CD4-positive, alpha-beta memory T cell (primary cell): ENCODE measurements at regions not wholly inside any gene's neighbourhood (a gene's known extent, or its start where the extent isn't known, plus 50 kb on each side); places are given as distances from the start of the nearest gene placed in this dataset.

Experiments
- CTCF ChIA-PET: fragments of 350-600 bp; sonication (Branson Sonifier 250); formaldehyde crosslinking; loops from one replicate; lab custom pipeline; 2021; ENCODE audit warnings: inconsistent platforms; ENCODE audit not compliant: partially characterized antibody; lab: Charles Lee
- POLR2A ChIA-PET: fragments of 350-600 bp; sonication (Branson Sonifier 250); formaldehyde crosslinking; loops from one replicate; lab custom pipeline; 2021; ENCODE audit not compliant: partially characterized antibody; lab: Charles Lee
- DNase-seq, 5 donors: peaks; one replicate each; pipeline versions ENCODE4 v3.0.0 to v3.0.0-alpha.2; 2020 to 2022; ENCODE audit warnings: mixed read lengths in 1 of 5
- H3K27ac ChIP-seq: one replicate; pipeline ENCODE4 v1.7.0; 2013; ENCODE audit warnings: low read depth, low read length
- H3K27me3 ChIP-seq: 2 replicates; pipeline ENCODE4 v1.7.0; 2013; ENCODE audit warnings: mild to moderate bottlenecking, low read length, moderate library complexity; ENCODE audit not compliant: insufficient read depth
- H3K36me3 ChIP-seq: 2 replicates; pipeline ENCODE4 v1.7.0; 2013; ENCODE audit warnings: mild to moderate bottlenecking, low read length, moderate library complexity; ENCODE audit not compliant: insufficient read depth
- H3K4me1 ChIP-seq: 2 replicates; pipeline ENCODE4 v1.7.0; 2013; ENCODE audit warnings: mild to moderate bottlenecking, low read length, moderate library complexity; ENCODE audit not compliant: insufficient read depth
- H3K4me3 ChIP-seq, 2 donors: one replicate each; pipeline ENCODE4 v1.7.0; 2013; ENCODE audit warnings: low read length in 2 of 2, mild to moderate bottlenecking in 1 of 2
- H3K9me3 ChIP-seq, 2 donors: one replicate each; pipeline ENCODE4 v1.7.0; 2013; ENCODE audit warnings: low read length in 2 of 2, control low read depth in 1 of 2; ENCODE audit not compliant: control insufficient read depth in 1 of 2
- H3K27ac Mint-ChIP-seq, 7 donors: one replicate each; pipeline ENCODE4 v1.8.0; 2020 to 2021; ENCODE audit warnings: mixed read lengths in 7 of 7, mild to moderate bottlenecking in 6 of 7, inconsistent platforms in 3 of 7, moderate library complexity in 3 of 7
- H3K27me3 Mint-ChIP-seq, 2 donors: one replicate each; pipeline ENCODE4 v1.8.0; 2020 to 2021; ENCODE audit warnings: mixed read lengths in 2 of 2
- H3K36me3 Mint-ChIP-seq, 2 donors: one replicate each; pipeline ENCODE4 v1.8.0; 2020 to 2021; ENCODE audit warnings: mixed read lengths in 2 of 2, inconsistent platforms in 1 of 2, mild to moderate bottlenecking in 1 of 2
- H3K4me1 Mint-ChIP-seq, 4 donors: one replicate each; pipeline ENCODE4 v1.8.0; 2020 to 2021; ENCODE audit warnings: mixed read lengths in 4 of 4, mild to moderate bottlenecking in 1 of 4
- H3K4me3 Mint-ChIP-seq, 8 donors: one replicate each; pipeline ENCODE4 v1.8.0; 2020 to 2021; ENCODE audit warnings: mixed read lengths in 8 of 8, mild to moderate bottlenecking in 7 of 8, moderate library complexity in 6 of 8, inconsistent platforms in 3 of 8
- H3K9me3 Mint-ChIP-seq, 8 donors: one replicate each; pipeline ENCODE4 v1.8.0; 2020 to 2021; ENCODE audit warnings: mixed read lengths in 8 of 8, mild to moderate bottlenecking in 5 of 8, inconsistent platforms in 3 of 8, moderate library complexity in 1 of 8
- intact Hi-C: fragments of 100-400 bp; cut with micrococcal nuclease; formaldehyde crosslinking; loops from one replicate; pipeline ENCODE4 v1.15.1; 2023

DNA sequence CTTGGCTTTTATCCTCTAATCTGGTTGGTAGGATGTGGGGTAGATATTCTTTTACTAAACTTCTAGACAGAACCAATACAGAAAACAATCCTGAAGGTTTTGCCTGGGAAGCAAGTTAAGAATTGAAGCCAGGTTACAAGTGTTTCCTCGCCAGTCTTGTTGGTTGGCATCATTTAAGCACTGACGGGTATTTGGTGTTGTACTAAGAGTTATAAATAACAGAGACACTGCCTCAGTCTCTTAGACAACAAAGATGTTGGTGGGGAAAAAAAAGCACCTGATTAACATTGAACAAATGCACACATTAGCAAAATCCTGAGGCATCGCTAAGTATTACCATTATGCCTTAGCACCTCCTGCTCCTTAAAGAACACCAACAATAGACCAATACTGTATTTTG, 272.2 kb downstream of the BRINP2 start:
- intact Hi-C loops = no loop called here
- no peak overlapping the region for H3K4me3 Mint-ChIP-seq

DNA sequence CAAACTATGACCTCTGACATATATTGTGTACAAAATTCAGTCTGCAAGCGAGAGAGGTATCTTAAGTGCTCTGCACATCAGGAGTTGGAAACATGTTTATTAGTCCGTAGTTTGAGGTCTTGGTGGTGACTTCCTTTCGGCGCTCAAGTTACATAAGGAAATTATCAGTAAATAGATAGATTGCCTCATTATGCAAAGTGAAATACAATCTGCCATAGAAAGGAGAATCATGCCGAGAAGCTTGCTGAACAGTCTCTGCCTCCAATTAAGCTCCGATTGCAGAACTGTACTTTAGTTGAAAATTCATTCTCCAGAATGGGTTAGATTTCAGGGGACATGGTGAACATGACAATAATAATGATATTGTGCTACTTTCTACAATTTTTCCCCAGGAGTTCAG, 271.8 kb downstream of the BRINP2 start:
- H3K27ac ChIP-seq = no peak overlapping the region
- intact Hi-C loops = no loop called here
- ChIA-PET CTCF (no interaction called here), POLR2A (no interaction called here)
- no peak overlapping the region for H3K4me3 ChIP-seq
- DNase-seq = no peak
- H3K4me1 ChIP-seq = no peaks in the 10 kb centered on the region
- Mint-ChIP-seq H3K9me3 (peaks cover 0 to 7% (median 2%) of the 10 kb centered on the region in 8 donors), H3K4me3 (no peak overlapping the region), H3K4me1 (no peaks in the 10 kb centered on the region), H3K27me3 (no peaks in the 10 kb centered on the region), H3K27ac (no peak overlapping the region), H3K36me3 (no peaks in the 10 kb centered on the region)
- no peaks in the 10 kb centered on the region for H3K27me3 ChIP-seq
- H3K36me3 ChIP-seq = no peaks in the 10 kb centered on the region
- H3K9me3 ChIP-seq = no peaks in the 10 kb centered on the region

More for the DNA sequence above, 272.2 kb downstream of the BRINP2 start:
- H3K27me3 ChIP-seq = no peaks in the 10 kb centered on the region
- CTCF ChIA-PET = no interaction called here
- H3K27me3 Mint-ChIP-seq = no peaks in the 10 kb centered on the region
- no peak overlapping the region for H3K4me3 ChIP-seq
- DNase-seq = no peak
- H3K27ac Mint-ChIP-seq = no peak overlapping the region
- POLR2A ChIA-PET = no interaction called here
- H3K27ac ChIP-seq = no peak overlapping the region
- H3K9me3 ChIP-seq = no peaks in the 10 kb centered on the region
- H3K36me3 Mint-ChIP-seq = no peaks in the 10 kb centered on the region
- no peaks in the 10 kb centered on the region for H3K4me1 Mint-ChIP-seq
- peaks cover 0 to 7% (median 2%) of the 10 kb centered on the region in 8 donors for H3K9me3 Mint-ChIP-seq
- no peaks in the 10 kb centered on the region for H3K36me3 ChIP-seq
- no peaks in the 10 kb centered on the region for H3K4me1 ChIP-seq

DNA sequence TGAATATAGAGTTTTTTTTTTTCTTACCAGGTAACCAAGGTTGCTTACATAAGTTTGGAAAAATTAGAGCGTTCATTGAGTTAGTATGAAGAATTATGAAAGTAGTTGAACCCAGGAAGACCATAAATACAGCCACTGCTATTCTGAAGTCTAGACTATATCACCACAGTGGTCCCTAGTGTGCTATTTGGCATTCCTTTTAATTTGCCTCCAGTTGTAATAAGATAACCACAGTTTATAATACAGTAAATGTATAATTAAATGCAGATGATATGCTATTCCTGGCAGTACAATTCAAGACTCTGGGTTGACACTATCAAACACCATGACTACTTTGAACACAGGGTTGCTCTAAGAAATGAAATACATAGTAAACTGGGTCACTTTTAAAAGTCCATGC, 270.5 kb downstream of the BRINP2 start:
- DNase-seq = no peak
- intact Hi-C loops = no loop called here
- no peaks in the 10 kb centered on the region for H3K36me3 ChIP-seq
- no peak overlapping the region for H3K4me3 Mint-ChIP-seq
- CTCF ChIA-PET = no interaction called here
- H3K4me3 ChIP-seq = no peak overlapping the region
- no peak overlapping the region for H3K27ac Mint-ChIP-seq
- no peaks in the 10 kb centered on the region for H3K27me3 ChIP-seq
- H3K9me3 ChIP-seq = no peaks in the 10 kb centered on the region
- H3K36me3 Mint-ChIP-seq = no peaks in the 10 kb centered on the region
- H3K4me1 ChIP-seq = no peaks in the 10 kb centered on the region
- peaks cover 0 to 7% (median 3%) of the 10 kb centered on the region in 8 donors for H3K9me3 Mint-ChIP-seq
- H3K27ac ChIP-seq = no peak overlapping the region
- no peaks in the 10 kb centered on the region for H3K27me3 Mint-ChIP-seq
- POLR2A ChIA-PET = no interaction called here
- no peaks in the 10 kb centered on the region for H3K4me1 Mint-ChIP-seq

DNA sequence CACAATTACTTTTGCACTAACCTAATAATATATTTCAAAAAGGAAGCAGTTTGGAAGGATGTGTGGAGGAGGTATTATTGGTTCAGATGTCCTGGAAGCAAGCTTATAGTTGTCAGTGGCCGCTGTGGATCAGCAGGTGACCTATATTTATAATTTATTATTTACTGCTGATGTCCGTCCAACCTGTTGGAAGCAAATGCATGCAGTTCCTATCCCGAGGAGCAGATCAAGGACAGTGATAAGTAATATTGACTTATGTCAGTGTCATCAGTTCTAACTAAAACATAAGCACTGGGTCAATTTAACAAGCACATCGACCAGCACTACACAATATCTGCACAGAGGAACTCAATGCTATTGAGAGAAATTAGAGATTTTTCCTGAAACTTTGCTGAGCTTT, 270.1 kb downstream of the BRINP2 start:
- intact Hi-C loops = no loop called here

DNA sequence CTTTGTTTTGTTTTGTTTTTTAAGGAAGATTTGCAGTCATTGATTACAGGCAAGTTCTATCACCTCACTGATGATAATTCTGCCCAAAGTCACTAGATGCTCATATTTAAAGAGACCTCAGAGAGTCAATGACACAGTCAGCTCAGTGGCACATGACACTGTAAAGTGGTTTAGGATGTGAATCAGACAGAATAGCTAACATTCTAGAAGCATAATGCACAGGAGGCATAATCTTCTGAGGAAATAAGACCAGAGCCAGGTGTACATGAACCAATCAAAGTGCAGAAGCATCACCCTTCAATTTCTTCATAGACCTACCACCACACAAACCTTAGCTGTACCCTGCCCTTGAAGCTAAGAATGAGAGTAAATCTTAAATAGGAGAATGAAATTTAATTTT, 268.5 kb downstream of the BRINP2 start:
- H3K9me3 Mint-ChIP-seq = peaks cover 0 to 10% (median 5%) of the 10 kb centered on the region in 8 donors
- H3K4me1 Mint-ChIP-seq = no peaks in the 10 kb centered on the region
- Histone ChIP-seq H3K9me3 (no peaks in the 10 kb centered on the region), H3K27ac (no peak overlapping the region), H3K27me3 (no peaks in the 10 kb centered on the region), H3K4me1 (no peaks in the 10 kb centered on the region), H3K4me3 (no peak overlapping the region), H3K36me3 (no peaks in the 10 kb centered on the region)
- ChIA-PET CTCF (no interaction called here), POLR2A (no interaction called here)
- H3K4me3 Mint-ChIP-seq = no peak overlapping the region
- no peaks in the 10 kb centered on the region for H3K27me3 Mint-ChIP-seq
- H3K36me3 Mint-ChIP-seq = no peaks in the 10 kb centered on the region
- DNase-seq = no peak
- intact Hi-C loops = no loop called here
- H3K27ac Mint-ChIP-seq = no peak overlapping the region

More for the DNA sequence above, 270.1 kb downstream of the BRINP2 start:
- no peaks in the 10 kb centered on the region for H3K36me3 ChIP-seq
- H3K27ac Mint-ChIP-seq = no peak overlapping the region
- H3K4me3 Mint-ChIP-seq = no peak overlapping the region
- no peak overlapping the region for H3K4me3 ChIP-seq
- POLR2A ChIA-PET = no interaction called here
- H3K27me3 Mint-ChIP-seq = no peaks in the 10 kb centered on the region
- peaks cover 0 to 10% (median 4%) of the 10 kb centered on the region in 8 donors for H3K9me3 Mint-ChIP-seq
- no peaks in the 10 kb centered on the region for H3K27me3 ChIP-seq
- no peaks in the 10 kb centered on the region for H3K9me3 ChIP-seq
- CTCF ChIA-PET = no interaction called here
- DNase-seq = no peak
- no peaks in the 10 kb centered on the region for H3K4me1 ChIP-seq
- no peaks in the 10 kb centered on the region for H3K36me3 Mint-ChIP-seq
- H3K4me1 Mint-ChIP-seq = no peaks in the 10 kb centered on the region
- no peak overlapping the region for H3K27ac ChIP-seq

DNA sequence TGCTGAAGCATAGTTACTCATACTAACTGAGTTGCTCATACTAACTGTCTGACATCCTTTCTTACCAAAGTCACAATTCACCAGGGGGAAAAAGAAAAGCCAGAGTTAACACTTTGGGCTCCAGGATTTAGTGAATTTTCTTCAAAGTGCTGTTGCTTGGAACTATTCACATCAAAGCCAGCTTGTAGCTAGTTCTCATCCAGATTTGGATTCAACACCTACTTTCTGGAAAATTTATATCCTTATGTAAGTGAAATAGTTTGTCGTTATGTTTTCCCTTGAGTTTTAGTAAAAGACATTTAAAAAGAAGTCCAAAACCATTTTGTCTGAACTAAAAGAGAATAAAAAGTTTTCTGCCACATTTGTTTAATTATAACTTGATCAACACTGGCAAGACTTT, 264.6 kb downstream of the BRINP2 start:
- ChIA-PET CTCF (no interaction called here), POLR2A (no interaction called here)
- intact Hi-C loops = no loop called here
- no peaks in the 10 kb centered on the region for H3K9me3 ChIP-seq
- DNase-seq = no peak
- Mint-ChIP-seq H3K4me3 (no peak overlapping the region), H3K4me1 (no peaks in the 10 kb centered on the region), H3K36me3 (no peaks in the 10 kb centered on the region), H3K27ac (no peak overlapping the region), H3K9me3 (peaks cover 0 to 12% (median 5%) of the 10 kb centered on the region in 8 donors), H3K27me3 (no peaks in the 10 kb centered on the region)
- H3K27me3 ChIP-seq = no peaks in the 10 kb centered on the region
- no peaks in the 10 kb centered on the region for H3K4me1 ChIP-seq
- H3K4me3 ChIP-seq = no peak overlapping the region
- H3K27ac ChIP-seq = no peak overlapping the region
- H3K36me3 ChIP-seq = no peaks in the 10 kb centered on the region

DNA sequence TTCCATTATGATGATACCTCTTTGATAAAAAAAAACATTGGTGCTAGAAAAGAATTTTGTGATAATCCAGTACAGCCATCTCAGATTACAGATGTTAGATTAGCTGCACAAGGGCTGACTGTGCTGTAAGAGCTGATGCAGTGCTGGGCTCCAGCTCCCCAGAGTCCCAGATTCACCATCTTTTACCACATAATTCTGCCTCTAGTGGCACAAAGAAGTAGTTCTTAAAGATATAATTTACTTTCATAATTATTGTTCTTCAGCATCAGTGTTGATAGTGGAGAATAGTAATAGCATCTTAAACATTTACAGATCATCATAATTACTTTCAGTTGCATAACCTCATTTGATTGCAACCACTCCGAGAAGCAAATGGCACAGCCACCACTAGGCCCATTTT, 262.1 kb downstream of the BRINP2 start:
- intact Hi-C loops = no loop called here
- CTCF ChIA-PET = no interaction called here
- no peaks in the 10 kb centered on the region for H3K4me1 Mint-ChIP-seq
- H3K9me3 ChIP-seq = no peaks in the 10 kb centered on the region
- H3K4me1 ChIP-seq = no peaks in the 10 kb centered on the region
- no peak overlapping the region for H3K27ac Mint-ChIP-seq
- H3K4me3 ChIP-seq = no peak overlapping the region
- H3K27me3 ChIP-seq = no peaks in the 10 kb centered on the region
- no peak overlapping the region for H3K27ac ChIP-seq
- no peaks in the 10 kb centered on the region for H3K36me3 ChIP-seq
- no peak overlapping the region for H3K4me3 Mint-ChIP-seq
- H3K9me3 Mint-ChIP-seq = peaks cover 0 to 7% (median 5%) of the 10 kb centered on the region in 8 donors
- POLR2A ChIA-PET = no interaction called here
- no peak for DNase-seq
- H3K27me3 Mint-ChIP-seq = no peaks in the 10 kb centered on the region
- H3K36me3 Mint-ChIP-seq = no peaks in the 10 kb centered on the region

DNA sequence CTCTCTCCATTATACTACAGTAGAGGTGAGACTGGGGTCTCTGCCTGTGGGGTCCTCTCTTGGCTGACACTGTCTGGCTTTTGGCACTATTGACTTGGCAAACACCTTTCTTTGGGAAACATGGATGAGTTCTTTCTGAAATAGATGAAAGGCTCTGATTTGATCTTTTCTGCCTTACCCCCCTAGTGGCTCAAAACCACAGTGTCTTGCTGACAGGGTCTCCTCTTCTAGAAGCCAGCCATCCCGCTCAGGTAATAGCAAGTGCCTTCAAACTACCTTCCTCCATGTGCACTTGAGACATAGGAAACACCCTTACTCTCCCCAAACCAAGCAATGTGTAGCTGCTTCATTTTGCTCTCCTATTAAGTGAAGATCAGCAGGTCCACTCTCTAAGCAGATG, 260.4 kb downstream of the BRINP2 start:
- H3K9me3 ChIP-seq = no peaks in the 10 kb centered on the region
- H3K4me3 Mint-ChIP-seq = no peak overlapping the region
- H3K36me3 Mint-ChIP-seq = no peaks in the 10 kb centered on the region
- H3K4me3 ChIP-seq = no peak overlapping the region
- H3K27ac Mint-ChIP-seq = no peak overlapping the region
- no peaks in the 10 kb centered on the region for H3K4me1 ChIP-seq
- POLR2A ChIA-PET = no interaction called here
- H3K9me3 Mint-ChIP-seq = peaks cover 0 to 9% (median 4%) of the 10 kb centered on the region in 8 donors
- no peaks in the 10 kb centered on the region for H3K4me1 Mint-ChIP-seq
- no peaks in the 10 kb centered on the region for H3K27me3 Mint-ChIP-seq
- no peak overlapping the region for H3K27ac ChIP-seq
- H3K36me3 ChIP-seq = no peaks in the 10 kb centered on the region
- no peaks in the 10 kb centered on the region for H3K27me3 ChIP-seq
- intact Hi-C loops = no loop called here
- CTCF ChIA-PET = no interaction called here
- no peak for DNase-seq
